WTC11 (cell line): ENCODE measurements at regions not wholly inside any gene's neighbourhood (a gene's known extent, or its start where the extent isn't known, plus 50 kb on each side); places are given as distances from the start of the nearest gene placed in this dataset.
"Not testable (repeated sequence)": the region's sequence is repeated elsewhere in the genome, so short reads cannot be mapped to it uniquely, and the experiment has no call there.

Experiments
- ATAC-seq: fragments of 200-7000 bp; cut with Tn5 transposase; 2 replicates; pipeline ENCODE4 v1.10.0; 2021; ENCODE audit warnings: mild to moderate bottlenecking, moderate library complexity
- CTCF ChIA-PET: fragments of 300-600 bp; sonication (Branson Sonifier 250); formaldehyde crosslinking; loops from one replicate; lab custom pipeline; 2021; ENCODE audit warnings: antibody characterized with exemption; lab: Charles Lee
- POLR2A ChIA-PET: fragments of 350-600 bp; sonication (Branson Sonifier 250); formaldehyde crosslinking; loops from one replicate; lab custom pipeline; 2021; ENCODE audit warnings: antibody characterized with exemption; lab: Charles Lee
- DNase-seq: peaks from one replicate; pipeline ENCODE4 v3.0.0; 2021; ENCODE audit warnings: low spot score
- H3K27ac Mint-ChIP-seq: 2 replicates; pipeline ENCODE4 v1.8.0; 2021; ENCODE audit warnings: mixed read lengths
- H3K27me3 Mint-ChIP-seq: 2 replicates; pipeline ENCODE4 v1.8.0; 2021; ENCODE audit warnings: low read depth, mild to moderate bottlenecking, moderate library complexity, mixed read lengths
- H3K36me3 Mint-ChIP-seq: 2 replicates; pipeline ENCODE4 v1.8.0; 2021; ENCODE audit warnings: mixed read lengths
- H3K4me1 Mint-ChIP-seq: 2 replicates; pipeline ENCODE4 v1.8.0; 2022; ENCODE audit warnings: mixed read lengths
- H3K4me3 Mint-ChIP-seq: 2 replicates; pipeline ENCODE4 v1.8.0; 2021; ENCODE audit warnings: mild to moderate bottlenecking, moderate library complexity, mixed read lengths
- H3K9me3 Mint-ChIP-seq: 2 replicates; pipeline ENCODE4 v1.8.0; 2021; ENCODE audit warnings: mixed read lengths
- AFF4 ChIP-seq: sonication (generic); formaldehyde crosslinking; IDR thresholded peaks from 2 replicates; pipeline ENCODE4 v1.8.1; 2023; ENCODE audit warnings: mild to moderate bottlenecking, missing genetic modification reagents, borderline replicate concordance
- ELF4 ChIP-seq: sonication (generic); formaldehyde crosslinking; IDR thresholded peaks from 2 replicates; pipeline ENCODE4 v1.8.1; 2022; ENCODE audit warnings: low read depth, mild to moderate bottlenecking, moderate library complexity, missing genetic modification reagents
- GABPB1 ChIP-seq: sonication (generic); formaldehyde crosslinking; IDR thresholded peaks from 2 replicates; pipeline ENCODE4 v1.8.1; 2023; ENCODE audit warnings: mild to moderate bottlenecking, missing genetic modification reagents
- GRHL2 ChIP-seq: fragments of 250-450 bp; sonication (Bioruptor Pico); IDR thresholded peaks from 2 replicates; pipeline ENCODE4 v1.8.0; 2022; ENCODE audit warnings: mild to moderate bottlenecking, moderate library complexity; ENCODE audit not compliant: insufficient replicate concordance, severe bottlenecking
- HMGA2 ChIP-seq: fragments of 250-450 bp; sonication (Bioruptor Pico); IDR thresholded peaks from 2 replicates; pipeline ENCODE4 v1.4.0; 2021; ENCODE audit warnings: mild to moderate bottlenecking, moderate library complexity
- JUN ChIP-seq: sonication (generic); formaldehyde crosslinking; IDR thresholded peaks from 2 replicates; pipeline ENCODE4 v1.8.0; 2023; ENCODE audit warnings: mild to moderate bottlenecking, missing genetic modification reagents
- NFYB ChIP-seq: sonication (generic); formaldehyde crosslinking; conservative IDR thresholded peaks from 2 replicates; pipeline ENCODE4 v1.8.0; 2022; ENCODE audit warnings: low read depth, missing genetic modification reagents
- PRDM15 ChIP-seq: sonication (generic); formaldehyde crosslinking; IDR thresholded peaks from 2 replicates; pipeline ENCODE4 v1.8.0; 2022; ENCODE audit warnings: missing genetic modification reagents
- PREB ChIP-seq: sonication (generic); formaldehyde crosslinking; IDR thresholded peaks from 2 replicates; pipeline ENCODE4 v1.8.1; 2022; ENCODE audit warnings: mild to moderate bottlenecking, missing genetic modification reagents, moderate library complexity, borderline replicate concordance
- RORB ChIP-seq: fragments of 250-450 bp; sonication (Bioruptor Pico); IDR thresholded peaks from 2 replicates; pipeline ENCODE4 v1.9.0; 2021; ENCODE audit warnings: mild to moderate bottlenecking
- SOX15 ChIP-seq: fragments of 250-450 bp; sonication (Bioruptor Pico); IDR thresholded peaks from 2 replicates; pipeline ENCODE4 v1.9.0; 2021; ENCODE audit warnings: mild to moderate bottlenecking
- ZNF138 ChIP-seq: sonication (generic); formaldehyde crosslinking; conservative IDR thresholded peaks from 2 replicates; pipeline ENCODE4 v1.8.1; 2022; ENCODE audit warnings: mild to moderate bottlenecking, moderate library complexity, missing genetic modification reagents
- ZNF232 ChIP-seq: sonication (generic); formaldehyde crosslinking; IDR thresholded peaks from 2 replicates; pipeline ENCODE4 v1.8.0; 2022; ENCODE audit warnings: mild to moderate bottlenecking, missing genetic modification reagents
- ZNF263 ChIP-seq: sonication (generic); formaldehyde crosslinking; IDR thresholded peaks from 2 replicates; pipeline ENCODE4 v1.8.1; 2022; ENCODE audit warnings: low read depth, mild to moderate bottlenecking, moderate library complexity, missing genetic modification reagents
- ZNF423 ChIP-seq: fragments of 250-450 bp; sonication (Bioruptor Pico); IDR thresholded peaks from 2 replicates; pipeline ENCODE4 v2.1.2; 2022; ENCODE audit warnings: mild to moderate bottlenecking, moderate library complexity
- TF ChIP-seq, protein P1 (sequence below): sonication (generic); formaldehyde crosslinking; IDR thresholded peaks from 2 replicates; pipeline ENCODE4 v1.8.1; 2023; ENCODE audit warnings: mild to moderate bottlenecking, missing genetic modification reagents
- TF ChIP-seq, protein P2 (sequence below): sonication (generic); formaldehyde crosslinking; IDR thresholded peaks from 2 replicates; pipeline ENCODE4 v1.8.1; 2023; ENCODE audit warnings: mild to moderate bottlenecking, moderate library complexity, missing genetic modification reagents

- TF ChIP-seq PRDM15 (CRISPR knock-in tag) (no peak), RORB (no peak)
These were observed 380.9 kb upstream of the TMTC1 start (continued) for GRCh38 chr12:30164382-30165318.

DNA sequence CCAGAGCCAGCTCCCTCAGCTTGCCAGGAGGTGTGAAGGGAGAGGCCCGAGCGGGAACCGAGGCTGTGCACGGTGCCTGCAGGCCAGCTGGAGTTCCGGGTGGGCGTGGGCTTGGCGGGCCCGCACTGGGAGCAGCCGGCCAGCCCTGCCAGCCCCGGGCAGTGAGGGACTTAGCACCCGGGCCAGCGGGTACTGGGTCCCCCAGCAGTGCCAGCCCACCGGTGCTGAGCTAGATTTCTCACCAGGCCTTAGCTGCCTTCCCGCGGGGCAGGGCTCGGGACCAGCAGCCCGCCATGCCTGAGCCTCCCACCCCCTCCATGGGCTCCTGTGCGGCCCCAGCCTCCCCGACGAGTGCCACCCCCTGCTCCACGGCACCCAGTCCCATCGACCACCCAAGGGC, 373.1 kb upstream of the TMTC1 start:
- H3K4me1 Mint-ChIP-seq, POLR2A ChIA-PET, H3K4me3 Mint-ChIP-seq, ATAC-seq, CTCF ChIA-PET, H3K27ac Mint-ChIP-seq, H3K27me3 Mint-ChIP-seq, DNase-seq: not testable (repeated sequence)
- H3K9me3 Mint-ChIP-seq = peaks cover 45% of the 10 kb centered on the region
- H3K36me3 Mint-ChIP-seq = peaks cover 13% of the 10 kb centered on the region

DNA sequence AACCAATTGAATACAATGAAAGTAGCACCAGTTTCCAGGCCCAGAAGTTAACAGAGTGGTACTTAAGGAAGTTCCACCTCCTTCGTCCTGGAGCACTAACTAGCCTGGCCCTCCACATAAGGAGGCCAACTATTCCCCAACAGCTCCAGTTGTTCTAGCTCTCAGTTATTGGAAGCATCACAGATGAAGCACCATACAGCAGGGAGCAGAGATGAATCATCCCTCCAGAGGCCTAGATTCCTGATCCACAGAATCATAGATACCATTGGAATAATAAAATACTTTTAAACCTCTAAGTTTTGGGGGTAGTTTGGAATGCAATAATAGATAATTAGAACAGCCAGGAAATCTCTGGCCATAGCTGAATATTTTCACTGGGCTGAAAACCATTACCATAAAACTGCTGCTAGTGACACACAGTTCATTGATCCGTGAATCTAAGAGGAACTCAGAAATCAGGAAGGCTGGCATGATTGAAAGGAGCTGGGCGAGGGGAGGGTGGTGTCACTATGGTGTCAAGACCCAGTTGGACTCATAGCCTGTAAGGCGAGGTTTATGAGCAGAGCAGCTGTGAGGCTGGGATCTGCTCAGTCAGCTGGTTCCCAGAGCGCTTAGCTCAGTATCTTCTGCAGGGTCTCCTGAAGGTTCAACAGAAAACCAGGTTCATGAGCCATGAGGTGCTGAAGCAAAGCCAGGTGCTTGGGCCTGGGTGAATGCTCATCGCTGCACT, 371.4 kb upstream of the TMTC1 start:
- Mint-ChIP-seq H3K4me1 (no peaks in the 10 kb centered on the region), H3K4me3 (no peak overlapping the region), H3K36me3 (peaks cover 7% of the 10 kb centered on the region), H3K9me3 (peaks cover 29% of the 10 kb centered on the region), H3K27ac (no peak overlapping the region), H3K27me3 (no peaks in the 10 kb centered on the region)
- ATAC-seq (no peak), DNase-seq (no peak)
- TF ChIP-seq JUN (no peak), ZNF138 (no peak), HMGA2 (CRISPR knock-in tag) (no peak), GABPB1 (CRISPR knock-in tag) (no peak), ZNF423 (CRISPR knock-in tag) (no peak), ZNF232 (CRISPR knock-in tag) (no peak), ZNF263 (CRISPR knock-in tag) (no peak), ELF4 (CRISPR knock-in tag) (no peak), SOX15 (CRISPR knock-in tag) (no peak), PREB (CRISPR knock-in tag) (no peak), NFYB (no peak), GRHL2 (CRISPR knock-in tag) (no peak), AFF4 (CRISPR knock-in tag) (no peak)
- TF ChIP-seq, protein P1, sequence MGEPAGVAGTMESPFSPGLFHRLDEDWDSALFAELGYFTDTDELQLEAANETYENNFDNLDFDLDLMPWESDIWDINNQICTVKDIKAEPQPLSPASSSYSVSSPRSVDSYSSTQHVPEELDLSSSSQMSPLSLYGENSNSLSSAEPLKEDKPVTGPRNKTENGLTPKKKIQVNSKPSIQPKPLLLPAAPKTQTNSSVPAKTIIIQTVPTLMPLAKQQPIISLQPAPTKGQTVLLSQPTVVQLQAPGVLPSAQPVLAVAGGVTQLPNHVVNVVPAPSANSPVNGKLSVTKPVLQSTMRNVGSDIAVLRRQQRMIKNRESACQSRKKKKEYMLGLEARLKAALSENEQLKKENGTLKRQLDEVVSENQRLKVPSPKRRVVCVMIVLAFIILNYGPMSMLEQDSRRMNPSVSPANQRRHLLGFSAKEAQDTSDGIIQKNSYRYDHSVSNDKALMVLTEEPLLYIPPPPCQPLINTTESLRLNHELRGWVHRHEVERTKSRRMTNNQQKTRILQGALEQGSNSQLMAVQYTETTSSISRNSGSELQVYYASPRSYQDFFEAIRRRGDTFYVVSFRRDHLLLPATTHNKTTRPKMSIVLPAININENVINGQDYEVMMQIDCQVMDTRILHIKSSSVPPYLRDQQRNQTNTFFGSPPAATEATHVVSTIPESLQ = no peak
- TF ChIP-seq, protein P2, sequence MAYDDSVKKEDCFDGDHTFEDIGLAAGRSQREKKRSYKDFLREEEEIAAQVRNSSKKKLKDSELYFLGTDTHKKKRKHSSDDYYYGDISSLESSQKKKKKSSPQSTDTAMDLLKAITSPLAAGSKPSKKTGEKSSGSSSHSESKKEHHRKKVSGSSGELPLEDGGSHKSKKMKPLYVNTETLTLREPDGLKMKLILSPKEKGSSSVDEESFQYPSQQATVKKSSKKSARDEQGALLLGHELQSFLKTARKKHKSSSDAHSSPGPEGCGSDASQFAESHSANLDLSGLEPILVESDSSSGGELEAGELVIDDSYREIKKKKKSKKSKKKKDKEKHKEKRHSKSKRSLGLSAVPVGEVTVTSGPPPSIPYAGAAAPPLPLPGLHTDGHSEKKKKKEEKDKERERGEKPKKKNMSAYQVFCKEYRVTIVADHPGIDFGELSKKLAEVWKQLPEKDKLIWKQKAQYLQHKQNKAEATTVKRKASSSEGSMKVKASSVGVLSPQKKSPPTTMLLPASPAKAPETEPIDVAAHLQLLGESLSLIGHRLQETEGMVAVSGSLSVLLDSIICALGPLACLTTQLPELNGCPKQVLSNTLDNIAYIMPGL (CRISPR knock-in tag) = no peak
- CTCF ChIA-PET = no interaction called here
- POLR2A ChIA-PET = no interaction called here
